ENCODE measurements at regions not wholly inside any gene's neighbourhood (a gene's known extent, or its start where the extent isn't known, plus 50 kb on each side); places are given as distances from the start of the nearest gene placed in this dataset.

- Histone ChIP-seq H3K4me1 (ENCODE audit: control insufficient read depth in 5 of 5, insufficient read depth in 5 of 5, low read length in 5 of 5) (no peaks in the 10 kb centered on the region), H3K4me3 (ENCODE audit: low read depth in 1 of 5, low read length in 5 of 5) (no peak overlapping the region), H3K36me3 (ENCODE audit: control insufficient read depth in 5 of 5, insufficient read depth in 5 of 5, low read length in 5 of 5) (no peaks in the 10 kb centered on the region), H3K9me3 (ENCODE audit: control insufficient read depth in 5 of 5, low read length in 5 of 5) (peaks cover 0 to 2% (median 0%) of the 10 kb centered on the region in 5 donors), H3K9ac (ENCODE audit: low read length in 5 of 5) (no peak overlapping the region), H3K27me3 (ENCODE audit: control insufficient read depth in 5 of 5, insufficient read depth in 4 of 5, low read length in 5 of 5) (no peaks in the 10 kb centered on the region), H3K27ac (ENCODE audit: low read depth, low read length) (no peak overlapping the region)
These were observed 225.1 kb downstream of the DIO2 start for GRCh38 chr14:79986251-79986650.

- H3K36me3 ChIP-seq (ENCODE audit: control insufficient read depth in 5 of 5, insufficient read depth in 5 of 5, low read length in 5 of 5), result no peaks in the 10 kb centered on the region
- no peaks in the 10 kb centered on the region for H3K9me3 ChIP-seq (ENCODE audit: control insufficient read depth in 5 of 5, low read length in 5 of 5)
- H3K9ac ChIP-seq (ENCODE audit: low read length in 5 of 5), result no peak overlapping the region
- H3K4me1 ChIP-seq (ENCODE audit: control insufficient read depth in 5 of 5, insufficient read depth in 5 of 5, low read length in 5 of 5), result peaks cover 0 to 3% (median 0%) of the 10 kb centered on the region in 5 donors
- no peak overlapping the region for H3K4me3 ChIP-seq (ENCODE audit: low read depth in 1 of 5, low read length in 5 of 5)
- H3K27me3 ChIP-seq (ENCODE audit: control insufficient read depth in 5 of 5, insufficient read depth in 4 of 5, low read length in 5 of 5), result no peaks in the 10 kb centered on the region
- H3K27ac ChIP-seq (ENCODE audit: low read depth, low read length), result no peak overlapping the region
These were observed 239.1 kb downstream of the DIO2 start for GRCh38 chr14:79972230-79972629.

GRCh38 chr14:79971330-79971729 lies 240.0 kb downstream of the DIO2 start:
- Histone ChIP-seq H3K4me1 (ENCODE audit: control insufficient read depth in 5 of 5, insufficient read depth in 5 of 5, low read length in 5 of 5) (no peaks in the 10 kb centered on the region), H3K9ac (ENCODE audit: low read length in 5 of 5) (no peak overlapping the region), H3K27ac (ENCODE audit: low read depth, low read length) (no peak overlapping the region), H3K27me3 (ENCODE audit: control insufficient read depth in 5 of 5, insufficient read depth in 4 of 5, low read length in 5 of 5) (no peaks in the 10 kb centered on the region), H3K4me3 (ENCODE audit: low read depth in 1 of 5, low read length in 5 of 5) (no peak overlapping the region), H3K9me3 (ENCODE audit: control insufficient read depth in 5 of 5, low read length in 5 of 5) (no peaks in the 10 kb centered on the region), H3K36me3 (ENCODE audit: control insufficient read depth in 5 of 5, insufficient read depth in 5 of 5, low read length in 5 of 5) (no peaks in the 10 kb centered on the region)

DNA sequence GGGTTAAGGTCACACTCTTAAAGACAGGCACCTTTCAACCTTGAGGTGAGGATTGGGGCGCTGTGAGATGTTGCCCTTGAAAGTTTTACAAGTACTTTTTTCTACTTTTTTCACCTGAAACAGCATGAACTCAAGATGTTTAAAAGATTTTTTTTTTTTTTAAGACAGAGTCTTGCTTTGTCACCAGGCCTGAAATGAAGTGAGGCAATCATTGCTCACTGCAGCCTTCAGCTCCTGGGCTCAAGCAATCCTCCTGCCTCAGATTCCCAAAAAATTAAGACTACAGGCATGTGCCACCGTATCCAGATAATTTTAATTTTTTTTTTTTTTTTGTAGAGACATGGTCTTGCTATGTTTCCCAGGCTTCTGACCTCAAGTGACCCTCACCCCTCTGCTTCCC lies 243.9 kb downstream of the DIO2 start:
- Histone ChIP-seq H3K9ac (ENCODE audit: low read length in 5 of 5) (no peak overlapping the region), H3K27me3 (ENCODE audit: control insufficient read depth in 5 of 5, insufficient read depth in 4 of 5, low read length in 5 of 5) (no peaks in the 10 kb centered on the region), H3K36me3 (ENCODE audit: control insufficient read depth in 5 of 5, insufficient read depth in 5 of 5, low read length in 5 of 5) (no peaks in the 10 kb centered on the region), H3K4me1 (ENCODE audit: control insufficient read depth in 5 of 5, insufficient read depth in 5 of 5, low read length in 5 of 5) (no peaks in the 10 kb centered on the region), H3K9me3 (ENCODE audit: control insufficient read depth in 5 of 5, low read length in 5 of 5) (peaks cover 0 to 3% (median 0%) of the 10 kb centered on the region in 5 donors), H3K4me3 (ENCODE audit: low read depth in 1 of 5, low read length in 5 of 5) (no peak overlapping the region), H3K27ac (ENCODE audit: low read depth, low read length) (no peak overlapping the region)

- Histone ChIP-seq H3K4me1 (ENCODE audit: control insufficient read depth in 5 of 5, insufficient read depth in 5 of 5, low read length in 5 of 5) (no peaks in the 10 kb centered on the region), H3K27ac (ENCODE audit: low read depth, low read length) (no peak overlapping the region), H3K36me3 (ENCODE audit: control insufficient read depth in 5 of 5, insufficient read depth in 5 of 5, low read length in 5 of 5) (no peaks in the 10 kb centered on the region), H3K27me3 (ENCODE audit: control insufficient read depth in 5 of 5, insufficient read depth in 4 of 5, low read length in 5 of 5) (no peaks in the 10 kb centered on the region), H3K9ac (ENCODE audit: low read length in 5 of 5) (no peak overlapping the region), H3K4me3 (ENCODE audit: low read depth in 1 of 5, low read length in 5 of 5) (no peak overlapping the region), H3K9me3 (ENCODE audit: control insufficient read depth in 5 of 5, low read length in 5 of 5) (peaks cover 0 to 3% (median 0%) of the 10 kb centered on the region in 5 donors)
These were observed 244.3 kb downstream of the DIO2 start for GRCh38 chr14:79967001-79967400.

DNA sequence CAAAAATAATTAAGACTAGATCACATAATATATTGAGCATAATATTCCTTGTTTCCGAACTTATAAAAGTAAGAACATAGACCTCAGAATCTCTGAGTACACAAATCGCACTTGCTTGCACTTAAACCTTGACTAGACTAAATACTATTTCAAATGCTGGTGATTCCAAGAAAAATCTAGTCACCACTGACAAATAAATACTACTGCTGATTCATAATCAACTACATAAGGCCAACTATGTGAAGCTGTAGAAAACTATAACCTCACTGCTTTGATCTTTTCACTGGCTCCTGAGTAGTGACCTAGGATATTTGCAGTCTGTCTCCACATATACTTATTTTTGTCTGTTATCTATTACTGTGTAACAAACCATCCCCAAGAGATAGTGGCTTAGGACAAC lies 245.4 kb downstream of the DIO2 start:
- Histone ChIP-seq H3K9ac (ENCODE audit: low read length in 5 of 5) (no peak overlapping the region), H3K9me3 (ENCODE audit: control insufficient read depth in 5 of 5, low read length in 5 of 5) (peaks cover 0 to 3% (median 0%) of the 10 kb centered on the region in 5 donors), H3K36me3 (ENCODE audit: control insufficient read depth in 5 of 5, insufficient read depth in 5 of 5, low read length in 5 of 5) (no peaks in the 10 kb centered on the region), H3K4me3 (ENCODE audit: low read depth in 1 of 5, low read length in 5 of 5) (no peak overlapping the region), H3K4me1 (ENCODE audit: control insufficient read depth in 5 of 5, insufficient read depth in 5 of 5, low read length in 5 of 5) (no peaks in the 10 kb centered on the region), H3K27me3 (ENCODE audit: control insufficient read depth in 5 of 5, insufficient read depth in 4 of 5, low read length in 5 of 5) (no peaks in the 10 kb centered on the region), H3K27ac (ENCODE audit: low read depth, low read length) (no peak overlapping the region)

GRCh38 chr14:79961197-79961596 lies 250.1 kb downstream of the DIO2 start:
- Histone ChIP-seq H3K36me3 (ENCODE audit: control insufficient read depth in 5 of 5, insufficient read depth in 5 of 5, low read length in 5 of 5) (no peaks in the 10 kb centered on the region), H3K27me3 (ENCODE audit: control insufficient read depth in 5 of 5, insufficient read depth in 4 of 5, low read length in 5 of 5) (no peaks in the 10 kb centered on the region), H3K4me3 (ENCODE audit: low read depth in 1 of 5, low read length in 5 of 5) (no peak overlapping the region), H3K27ac (ENCODE audit: low read depth, low read length) (no peak overlapping the region), H3K9ac (ENCODE audit: low read length in 5 of 5) (no peak overlapping the region), H3K9me3 (ENCODE audit: control insufficient read depth in 5 of 5, low read length in 5 of 5) (peaks cover 0 to 5% (median 0%) of the 10 kb centered on the region in 5 donors), H3K4me1 (ENCODE audit: control insufficient read depth in 5 of 5, insufficient read depth in 5 of 5, low read length in 5 of 5) (no peaks in the 10 kb centered on the region)

- Histone ChIP-seq H3K27ac (ENCODE audit: low read depth, low read length) (no peak overlapping the region), H3K9ac (ENCODE audit: low read length in 5 of 5) (no peak overlapping the region), H3K9me3 (ENCODE audit: control insufficient read depth in 5 of 5, low read length in 5 of 5) (peaks cover 0 to 11% (median 4%) of the 10 kb centered on the region in 5 donors), H3K4me1 (ENCODE audit: control insufficient read depth in 5 of 5, insufficient read depth in 5 of 5, low read length in 5 of 5) (no peaks in the 10 kb centered on the region), H3K36me3 (ENCODE audit: control insufficient read depth in 5 of 5, insufficient read depth in 5 of 5, low read length in 5 of 5) (no peaks in the 10 kb centered on the region), H3K4me3 (ENCODE audit: low read depth in 1 of 5, low read length in 5 of 5) (no peak overlapping the region), H3K27me3 (ENCODE audit: control insufficient read depth in 5 of 5, insufficient read depth in 4 of 5, low read length in 5 of 5) (no peaks in the 10 kb centered on the region)
These were observed 251.0 kb downstream of the DIO2 start for GRCh38 chr14:79960288-79960687.

DNA sequence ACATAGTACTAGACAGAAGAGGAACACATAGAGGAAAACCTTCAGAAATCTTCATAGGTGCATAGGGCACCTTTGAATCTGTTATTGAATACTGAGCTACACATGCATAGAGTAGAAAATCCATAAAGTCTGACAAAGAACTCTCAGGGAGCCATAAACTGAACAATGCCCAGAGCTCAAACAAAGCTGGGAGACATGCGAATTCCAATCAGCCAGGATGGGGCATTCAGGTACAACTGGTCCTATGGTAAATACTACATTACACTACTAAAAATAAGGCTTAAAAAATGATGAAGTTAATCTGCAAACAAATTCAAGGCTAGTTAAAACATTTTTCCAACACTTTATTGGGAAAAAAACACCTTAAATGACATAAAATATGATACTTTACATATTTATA lies 259.7 kb downstream of the DIO2 start:
- Histone ChIP-seq H3K36me3 (ENCODE audit: control insufficient read depth in 5 of 5, insufficient read depth in 5 of 5, low read length in 5 of 5) (no peaks in the 10 kb centered on the region), H3K4me1 (ENCODE audit: control insufficient read depth in 5 of 5, insufficient read depth in 5 of 5, low read length in 5 of 5) (no peaks in the 10 kb centered on the region), H3K27ac (ENCODE audit: low read depth, low read length) (no peak overlapping the region), H3K9me3 (ENCODE audit: control insufficient read depth in 5 of 5, low read length in 5 of 5) (peaks cover 0 to 15% (median 10%) of the 10 kb centered on the region in 5 donors), H3K9ac (ENCODE audit: low read length in 5 of 5) (no peak overlapping the region), H3K4me3 (ENCODE audit: low read depth in 1 of 5, low read length in 5 of 5) (no peak overlapping the region), H3K27me3 (ENCODE audit: control insufficient read depth in 5 of 5, insufficient read depth in 4 of 5, low read length in 5 of 5) (no peaks in the 10 kb centered on the region)

DNA sequence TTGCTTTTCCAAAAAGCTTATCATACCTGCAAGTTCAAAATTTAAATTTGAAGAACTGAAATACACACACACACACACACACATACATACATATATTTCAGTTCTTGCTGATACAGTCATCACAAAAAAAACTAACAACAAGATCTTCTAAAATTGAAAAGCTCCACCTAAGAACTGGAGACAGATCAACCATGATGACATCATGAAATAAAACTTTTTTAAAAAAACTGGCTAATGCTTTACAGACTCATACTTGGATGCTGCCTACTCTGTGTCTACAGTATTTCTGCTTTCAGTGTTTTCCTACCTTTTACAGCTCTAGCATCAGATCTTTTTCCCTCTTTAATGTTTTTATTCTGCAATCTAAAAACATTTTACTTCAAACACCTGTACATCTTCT lies 261.4 kb downstream of the DIO2 start:
- Histone ChIP-seq H3K4me3 (ENCODE audit: low read depth in 1 of 5, low read length in 5 of 5) (no peak overlapping the region), H3K4me1 (ENCODE audit: control insufficient read depth in 5 of 5, insufficient read depth in 5 of 5, low read length in 5 of 5) (no peaks in the 10 kb centered on the region), H3K9ac (ENCODE audit: low read length in 5 of 5) (no peak overlapping the region)

More for the DNA sequence above, 261.4 kb downstream of the DIO2 start:
- Histone ChIP-seq H3K36me3 (ENCODE audit: control insufficient read depth in 5 of 5, insufficient read depth in 5 of 5, low read length in 5 of 5) (no peaks in the 10 kb centered on the region), H3K27me3 (ENCODE audit: control insufficient read depth in 5 of 5, insufficient read depth in 4 of 5, low read length in 5 of 5) (no peaks in the 10 kb centered on the region), H3K27ac (ENCODE audit: low read depth, low read length) (no peak overlapping the region), H3K9me3 (ENCODE audit: control insufficient read depth in 5 of 5, low read length in 5 of 5) (peaks cover 0 to 9% (median 3%) of the 10 kb centered on the region in 5 donors)
